HG02642 (cell line): ENCODE measurements at regions not wholly inside any gene's neighbourhood (a gene's known extent, or its start where the extent isn't known, plus 50 kb on each side); places are given as distances from the start of the nearest gene placed in this dataset.
"Not testable (repeated sequence)": the region's sequence is repeated elsewhere in the genome, so short reads cannot be mapped to it uniquely, and the experiment has no call there.

Experiments
- ATAC-seq: cut with Tn5 transposase; IDR thresholded peaks from one replicate; pipeline ENCODE4 v1.9.1; 2021; ENCODE audit warnings: mild to moderate bottlenecking; ENCODE audit not compliant: unreplicated experiment, poor library complexity

DNA sequence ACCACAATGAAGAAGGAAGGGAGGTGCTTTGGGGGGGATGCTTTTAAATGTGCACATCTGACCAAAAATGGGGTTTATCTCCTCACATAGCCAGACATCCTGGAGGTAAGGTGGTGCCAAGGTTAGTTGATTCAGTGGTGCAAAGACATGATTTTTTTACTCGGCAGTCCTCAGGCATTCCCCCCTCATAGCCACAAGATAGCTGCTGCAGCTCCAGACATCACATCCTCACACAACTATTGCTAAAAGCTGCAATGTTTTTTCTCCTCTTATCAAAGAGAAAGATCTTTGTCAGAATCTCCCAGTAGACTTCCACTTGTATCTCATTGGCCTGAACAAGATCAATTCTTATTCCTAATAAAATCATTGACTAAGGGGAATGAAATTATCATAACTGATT is 141.3 kb upstream of the ZNF438 start:
- no peak for ATAC-seq

GRCh38 chr10:31173752-31174151 is 142.1 kb upstream of the ZNF438 start:
- no peak for ATAC-seq

DNA sequence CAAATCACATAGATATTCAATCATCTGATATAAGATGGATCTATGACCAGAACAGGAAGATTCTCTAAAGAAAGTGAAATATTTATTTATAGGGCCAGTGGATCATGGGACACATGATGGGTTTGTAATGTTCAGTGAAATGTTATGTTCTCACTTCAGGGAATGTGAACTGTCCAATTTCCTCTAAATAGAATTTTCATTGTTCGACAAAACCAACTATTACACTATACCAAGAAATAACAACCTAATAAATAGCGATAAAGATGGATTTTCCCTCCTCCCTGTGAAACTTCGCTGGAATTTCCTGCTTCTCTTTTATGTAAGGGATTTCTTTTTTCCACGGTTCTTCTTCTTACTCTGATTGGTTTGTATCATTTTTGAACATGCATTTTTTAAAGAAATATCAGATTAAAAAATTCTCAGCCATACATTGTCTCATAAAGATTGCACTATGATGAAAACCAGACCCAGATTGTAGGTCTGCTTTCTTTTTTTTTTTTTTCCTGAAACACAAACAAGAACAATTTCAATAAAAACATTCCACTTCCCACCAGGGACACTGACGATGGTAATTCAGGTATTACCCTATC is 139.8 kb upstream of the ZEB1 start:
- no peak for ATAC-seq

DNA sequence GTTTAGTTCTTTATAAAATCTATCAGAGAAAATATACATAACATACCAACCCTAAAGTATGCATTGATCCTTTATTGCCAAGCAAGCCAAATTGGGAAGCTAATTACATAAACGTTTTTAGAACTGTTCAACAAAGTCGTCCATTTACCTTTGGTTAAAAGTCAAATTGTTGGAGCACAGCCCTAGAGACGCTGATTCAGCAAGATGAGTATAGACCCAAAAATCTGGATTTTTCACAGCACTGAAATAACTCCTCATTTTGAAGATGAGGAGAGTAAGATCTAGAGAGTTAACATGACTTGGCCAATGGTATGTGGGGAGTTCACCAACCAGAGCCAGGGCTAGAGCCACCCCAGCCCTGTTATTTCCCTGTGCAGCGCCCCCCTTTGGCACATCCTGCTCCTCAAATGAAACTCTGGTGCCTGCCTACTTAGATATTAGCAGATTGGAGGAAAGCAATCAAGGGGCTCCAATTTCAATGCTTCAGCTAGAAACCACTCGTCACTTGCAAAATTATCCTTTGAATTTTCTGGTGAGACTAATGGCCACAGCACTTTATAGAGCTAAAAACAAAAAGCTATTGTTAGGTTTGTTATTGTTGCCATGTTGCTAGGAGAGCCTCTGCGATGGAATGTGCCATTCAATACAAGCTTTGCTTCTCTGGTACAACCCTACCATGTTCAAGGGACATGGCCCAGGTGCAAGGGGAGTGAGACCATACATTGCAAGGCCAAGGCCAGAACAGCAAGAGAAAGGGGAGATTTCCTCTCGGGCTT is 132.6 kb upstream of the ZEB1 start:
- ATAC-seq, result no peak

DNA sequence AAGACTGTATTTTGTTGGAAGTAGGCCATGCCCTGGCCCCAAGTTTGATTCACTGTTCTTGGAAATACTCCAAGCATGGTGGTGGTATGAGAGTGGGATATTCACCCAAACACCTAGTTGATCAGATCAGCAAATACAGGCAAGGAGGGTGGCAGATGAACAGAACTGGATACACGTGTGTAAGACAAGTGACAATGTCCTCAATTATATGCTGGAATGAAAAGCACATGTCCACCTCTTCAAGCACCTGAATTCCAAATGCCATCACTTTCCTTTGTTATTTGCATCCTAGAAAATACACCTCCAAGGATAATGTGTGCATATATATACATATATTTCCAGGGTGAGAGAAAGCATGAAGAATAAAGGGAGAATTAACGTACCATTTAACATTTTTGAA is 131.8 kb upstream of the ZEB1 start:
- ATAC-seq, result no peak

GRCh38 chr10:31187607-31188210 is 131.3 kb upstream of the ZEB1 start:
- no peak for ATAC-seq

GRCh38 chr10:31188792-31189406 is 130.1 kb upstream of the ZEB1 start:
- no peak for ATAC-seq

- ATAC-seq, result no peak
These were observed 128.5 kb upstream of the ZEB1 start for GRCh38 chr10:31190488-31190887.

DNA sequence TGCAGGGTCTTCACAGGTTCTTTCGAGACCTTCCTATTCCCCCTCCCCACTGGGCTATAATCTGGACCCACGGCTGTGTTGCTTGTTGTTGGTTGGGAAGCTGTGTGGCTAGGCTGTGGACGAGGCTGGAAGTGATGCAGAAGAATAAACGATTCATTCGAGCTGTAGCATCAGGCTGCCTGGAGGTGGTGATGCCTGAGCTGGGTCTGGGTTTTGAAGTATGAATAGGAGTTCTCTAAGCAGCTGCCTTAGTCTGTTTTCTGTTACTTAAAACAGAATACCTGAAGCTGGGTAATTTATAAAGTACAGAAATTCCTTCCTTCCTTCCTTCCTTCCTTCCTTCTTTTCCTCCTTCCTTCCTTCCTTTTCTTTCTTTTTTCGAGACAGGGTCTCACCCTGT is 126.5 kb upstream of the ZEB1 start:
- ATAC-seq, result no peak

DNA sequence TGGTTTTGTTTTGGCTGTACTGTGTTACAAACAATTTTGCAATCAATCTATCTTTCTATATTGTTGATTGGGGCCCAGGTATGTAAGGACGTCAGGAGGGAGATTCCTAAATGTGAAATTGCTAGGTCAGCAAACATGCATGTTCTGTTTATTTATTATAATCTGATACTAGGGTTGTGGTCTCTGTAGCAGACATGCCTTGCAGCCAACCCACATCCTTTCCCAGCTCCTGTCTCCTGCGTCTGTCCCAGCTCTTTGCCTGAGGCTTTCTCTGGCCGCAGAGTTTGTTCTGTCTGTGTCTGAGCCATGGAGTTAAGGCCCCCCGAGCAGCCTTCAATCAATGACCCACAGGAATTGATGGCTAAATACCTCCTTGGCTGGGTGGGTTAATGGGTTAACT is 124.0 kb upstream of the ZEB1 start:
- ATAC-seq, result no peak

DNA sequence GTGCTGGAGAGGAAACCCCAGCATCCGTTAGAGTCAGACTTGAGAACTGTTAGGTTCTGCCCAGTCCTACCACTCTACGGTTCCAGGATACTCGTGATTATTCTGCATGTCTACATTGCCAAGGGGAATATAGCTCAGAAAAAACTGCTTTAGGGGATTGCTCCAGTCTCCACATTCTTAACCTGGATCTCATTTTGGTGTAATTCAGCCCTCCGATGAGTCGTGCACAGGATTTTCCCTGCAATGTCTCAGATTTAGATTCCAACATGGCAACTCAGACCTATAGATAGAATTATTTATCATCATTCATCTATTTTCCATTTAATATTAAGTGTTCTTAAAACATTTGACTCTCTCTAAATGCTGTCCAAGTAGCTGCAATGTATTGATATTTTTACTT is 121.1 kb upstream of the ZEB1 start:
- no peak for ATAC-seq

DNA sequence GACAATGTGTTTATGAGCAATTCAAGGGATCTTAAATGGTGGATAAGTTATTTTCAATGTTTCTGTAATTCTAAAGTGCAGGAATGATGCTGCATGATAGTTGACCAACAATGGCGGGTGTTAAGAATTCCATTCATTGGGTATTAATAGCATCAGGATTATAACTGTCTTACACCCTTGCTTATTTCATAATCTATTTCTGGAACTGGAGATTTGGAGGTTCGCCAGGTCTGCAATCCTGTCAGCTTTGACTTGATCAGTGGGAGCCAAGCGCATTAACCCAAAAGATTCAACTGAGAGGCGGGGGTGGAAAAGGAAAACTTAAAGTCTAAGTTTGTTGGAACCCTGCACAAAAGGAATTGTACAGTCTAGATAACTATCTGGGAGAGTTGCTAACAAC is 114.9 kb upstream of the ZEB1 start:
- ATAC-seq, result no peak

- ATAC-seq, result no peak
These were observed 111.4 kb upstream of the ZEB1 start for GRCh38 chr10:31207636-31208035.

GRCh38 chr10:31209478-31209877 is 109.5 kb upstream of the ZEB1 start:
- no peak for ATAC-seq

DNA sequence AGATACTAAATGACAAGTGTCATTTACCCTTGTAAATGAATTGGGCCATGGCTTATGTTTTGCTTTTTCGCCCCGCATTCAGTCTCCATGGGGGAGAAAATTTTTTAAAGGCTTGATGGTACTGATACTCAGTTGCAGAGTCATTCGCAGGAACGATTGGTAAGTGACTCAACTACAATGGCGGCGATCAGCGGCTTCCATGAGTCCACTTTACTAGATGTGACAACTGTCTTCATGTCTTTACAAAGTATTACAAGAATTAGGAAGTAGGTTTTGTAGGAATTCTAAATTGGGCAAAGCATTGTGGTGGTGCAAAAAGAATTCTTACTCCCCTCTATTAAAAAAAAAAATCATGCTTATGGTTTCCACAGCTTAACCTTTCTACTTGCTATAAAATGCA is 108.8 kb upstream of the ZEB1 start:
- ATAC-seq, result no peak

DNA sequence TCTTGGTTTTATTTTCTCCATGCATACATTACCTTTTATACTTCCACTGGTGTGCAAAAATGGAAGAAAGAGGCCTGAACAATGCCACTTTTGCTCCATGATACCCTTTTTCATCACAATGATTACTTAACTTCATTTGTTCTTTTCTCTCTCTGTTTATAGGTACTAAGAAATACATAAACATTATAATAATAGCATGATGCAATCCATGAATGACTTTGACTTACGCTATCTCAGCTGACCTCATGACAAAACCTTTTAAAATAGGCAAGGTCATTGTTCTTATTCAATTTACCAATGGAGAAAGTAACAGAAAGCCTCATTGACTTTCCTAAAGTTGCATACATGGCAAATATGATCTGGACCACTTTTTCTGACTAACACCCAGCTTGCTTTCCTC is 105.1 kb upstream of the ZEB1 start:
- no peak for ATAC-seq

DNA sequence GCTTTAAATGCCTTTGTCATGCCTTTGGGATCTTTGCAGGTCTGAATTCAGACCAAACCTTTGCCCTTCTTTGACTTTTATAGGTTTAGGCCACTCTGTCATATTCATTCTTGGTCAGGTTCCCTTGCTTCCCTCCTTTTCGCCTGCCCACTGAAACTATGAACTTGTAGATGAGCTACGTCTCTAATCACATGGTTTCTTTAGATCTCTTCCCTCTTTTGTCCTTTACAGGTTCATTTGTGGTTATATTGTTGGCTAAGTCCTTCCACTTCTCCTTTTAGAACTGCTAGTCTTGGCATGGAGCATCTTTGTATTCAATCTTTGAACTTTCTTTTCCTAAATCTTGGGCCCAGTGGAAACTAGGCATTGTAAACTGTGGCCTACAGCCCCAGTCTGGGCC is 104.0 kb upstream of the ZEB1 start:
- ATAC-seq, result no peak

DNA sequence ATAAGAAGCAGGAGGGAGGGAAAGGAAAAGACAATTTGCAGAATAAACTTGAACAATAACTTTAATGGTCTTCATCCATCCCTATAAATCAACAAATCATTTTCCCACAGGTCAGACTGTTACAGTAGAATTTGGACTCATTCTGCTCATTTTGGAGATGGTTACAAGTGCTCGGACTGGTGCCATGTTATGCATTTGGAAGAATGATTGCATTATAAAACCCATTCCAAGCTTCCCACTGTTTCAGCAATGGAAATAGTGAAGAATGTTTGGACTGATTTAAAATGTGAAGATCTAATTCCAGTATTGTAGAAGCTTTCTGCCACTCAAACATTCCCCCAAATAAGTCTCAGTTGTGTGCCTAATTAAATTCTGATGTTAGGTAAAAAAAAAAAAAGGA is 99.7 kb upstream of the ZEB1 start:
- no peak for ATAC-seq

GRCh38 chr10:31228780-31229179 is 90.2 kb upstream of the ZEB1 start:
- not testable (repeated sequence) for ATAC-seq

DNA sequence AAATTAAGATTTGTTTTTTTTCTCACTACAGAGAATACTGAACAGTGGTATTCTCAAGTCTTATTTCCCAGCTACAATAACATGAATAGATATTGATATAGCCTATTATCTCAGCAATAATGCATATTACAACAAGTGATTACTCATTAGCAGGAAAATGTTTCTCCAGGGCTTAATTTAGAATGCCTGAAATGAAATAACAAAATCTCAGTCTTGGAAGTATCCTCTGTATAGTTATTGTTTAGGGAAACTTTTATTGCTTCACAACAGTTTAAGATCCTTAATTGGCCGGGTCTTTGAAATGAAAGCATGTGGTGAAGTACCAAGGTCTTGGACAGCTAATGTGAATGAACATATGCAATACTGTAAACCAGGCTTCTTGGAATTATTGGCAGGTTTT is 79.1 kb upstream of the ZEB1 start:
- no peak for ATAC-seq

- no peak for ATAC-seq
These were observed 76.1 kb upstream of the ZEB1 start for GRCh38 chr10:31242902-31243301.
